ENCODE measurements at regions not wholly inside any gene's neighbourhood (a gene's known extent, or its start where the extent isn't known, plus 50 kb on each side); places are given as distances from the start of the nearest gene placed in this dataset.

- DNase-seq = no peak
Observed at GRCh38 chr4:67106861-67107460, 438.3 kb downstream of the CENPC start.

- DNase-seq = no peak
Observed at GRCh38 chr4:67104145-67104544, 441.2 kb downstream of the CENPC start.

- no peak for DNase-seq
Observed at GRCh38 chr4:67103001-67103747, 442.1 kb downstream of the CENPC start.

- DNase-seq = no peak
Observed at GRCh38 chr4:67101612-67102011, 443.7 kb downstream of the CENPC start.

- DNase-seq = no peak
Observed at GRCh38 chr4:67092351-67092750, 453.0 kb downstream of the CENPC start.

GRCh38 chr4:67091673-67092072 is 453.6 kb downstream of the CENPC start:
- DNase-seq = no peak

GRCh38 chr4:67087897-67088296 is 457.4 kb downstream of the CENPC start:
- DNase-seq = peak; percentile 36

GRCh38 chr4:67084783-67085182 is 460.5 kb downstream of the CENPC start:
- DNase-seq = no peak

- DNase-seq = no peak
Observed at GRCh38 chr4:67083496-67083895, 461.8 kb downstream of the CENPC start.

- DNase-seq = no peak
Observed at GRCh38 chr4:67082746-67083145, 462.6 kb downstream of the CENPC start.

GRCh38 chr4:67080046-67080557 is 465.2 kb downstream of the CENPC start:
- no peak for DNase-seq

GRCh38 chr4:67071641-67072040 is 473.7 kb downstream of the CENPC start:
- no peak for DNase-seq

GRCh38 chr4:67055319-67055718 is 490.0 kb downstream of the CENPC start:
- no peak for DNase-seq

GRCh38 chr4:67054896-67055295 is 490.4 kb downstream of the CENPC start:
- no peak for DNase-seq

GRCh38 chr4:67052814-67053675 is 492.3 kb downstream of the CENPC start:
- no peak for DNase-seq

- no peak for DNase-seq
Observed at GRCh38 chr4:67051000-67051789, 494.1 kb downstream of the CENPC start.

GRCh38 chr4:67049446-67049845 is 495.9 kb downstream of the CENPC start:
- DNase-seq = no peak

- no peak for DNase-seq
Observed at GRCh38 chr4:67048530-67048929, 496.8 kb downstream of the CENPC start.

GRCh38 chr4:67040315-67040714 is 505.0 kb downstream of the CENPC start:
- DNase-seq = no peak

- DNase-seq = no peak
Observed at GRCh38 chr4:67038228-67038566, 507.1 kb downstream of the CENPC start.

- DNase-seq = no peak
Observed at GRCh38 chr4:67037504-67038227, 507.6 kb downstream of the CENPC start.

GRCh38 chr4:67036791-67037190 is 508.5 kb downstream of the CENPC start:
- DNase-seq = no peak
